Stimulated activated CD4-positive, alpha-beta T cell treated with anti-CD3 and anti-CD28 coated beads, Interleukin-4, amount 100 ng/mL, for 4 hours (primary cell): ENCODE measurements at regions not wholly inside any gene's neighbourhood (a gene's known extent, or its start where the extent isn't known, plus 50 kb on each side); places are given as distances from the start of the nearest gene placed in this dataset.
"Not testable (repeated sequence)": the region's sequence is repeated elsewhere in the genome, so short reads cannot be mapped to it uniquely, and the experiment has no call there.

ENCODE experiments used
- DNase-seq, 2 experiments: peaks; one replicate each; pipeline ENCODE4 v3.0.0-alpha.2; 2020

DNA sequence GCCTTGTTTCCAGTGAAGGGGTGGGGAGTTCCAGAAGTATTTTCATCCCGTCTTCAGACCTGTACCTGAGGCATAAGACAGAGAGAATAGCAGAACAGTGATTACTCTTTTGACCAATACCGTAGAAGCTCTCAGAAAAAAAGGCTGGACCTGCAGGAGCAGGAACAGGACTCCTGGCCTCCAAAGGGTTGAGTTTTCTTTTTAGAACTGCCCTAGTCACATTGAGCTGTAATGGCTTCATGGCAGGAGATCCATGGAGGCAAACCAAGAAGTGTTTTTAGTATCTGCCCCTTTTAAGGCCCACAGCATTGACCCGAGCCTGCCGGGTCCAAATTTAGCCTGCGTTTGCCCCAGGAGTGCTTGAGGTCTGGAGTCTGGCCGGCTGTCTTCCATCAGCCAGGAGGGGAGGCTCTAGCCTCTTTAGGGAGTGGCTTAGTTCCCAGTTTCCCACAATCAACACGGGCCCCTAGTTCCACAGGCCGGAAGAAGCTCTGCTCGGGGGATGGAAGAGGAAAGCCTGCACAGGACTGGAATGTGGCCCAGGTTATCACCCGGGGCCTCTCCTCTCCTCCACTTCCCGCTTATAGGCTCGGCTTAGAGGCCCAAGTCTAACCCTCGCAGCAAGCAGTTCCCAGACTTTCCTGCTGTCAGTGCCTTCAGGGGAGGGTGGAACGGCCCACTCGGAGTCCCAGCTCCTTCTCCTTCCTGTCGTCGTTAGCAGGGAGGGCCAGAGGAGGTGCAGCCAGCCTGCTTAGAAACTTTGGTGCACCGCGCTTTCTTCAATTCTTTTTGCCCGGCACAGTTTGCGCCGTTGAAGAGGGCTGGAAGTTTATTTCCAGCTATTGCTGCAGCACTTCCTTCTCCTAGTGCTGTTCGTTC is 80.7 kb downstream of the C9orf152 start:
- DNase-seq, result no peak

DNA sequence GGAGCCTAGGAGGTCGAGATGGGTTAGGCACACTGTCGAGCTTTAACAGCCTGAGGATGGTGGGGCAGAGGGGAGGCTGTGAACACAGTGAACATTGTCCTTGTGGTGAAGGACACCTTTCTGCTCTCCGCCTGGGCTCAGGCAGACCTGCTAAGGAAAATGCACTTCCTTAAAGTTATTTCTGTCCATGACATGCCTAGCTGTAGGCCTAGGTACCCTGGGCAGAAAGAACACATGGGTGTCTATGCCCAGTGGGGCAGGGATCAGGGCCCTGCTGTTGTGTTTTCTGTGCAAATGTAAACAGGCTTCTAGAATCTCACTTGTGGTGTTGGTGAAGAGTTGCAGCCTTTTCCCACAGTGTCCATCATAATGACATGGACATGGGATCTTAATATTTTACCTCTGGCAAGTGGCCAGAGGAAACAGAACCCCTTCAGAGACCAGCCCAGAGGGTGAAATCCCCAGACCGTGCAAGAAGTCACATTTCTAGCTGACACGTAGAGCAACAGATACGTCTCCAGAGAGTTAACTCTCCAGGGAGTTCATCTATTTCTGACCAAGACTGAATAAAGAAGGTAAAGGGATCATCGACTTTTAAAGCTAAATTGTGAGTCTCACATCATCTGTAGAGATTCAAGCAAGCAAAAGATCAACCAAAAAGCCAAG is 79.2 kb downstream of the C9orf152 start:
- DNase-seq, result no peak

DNA sequence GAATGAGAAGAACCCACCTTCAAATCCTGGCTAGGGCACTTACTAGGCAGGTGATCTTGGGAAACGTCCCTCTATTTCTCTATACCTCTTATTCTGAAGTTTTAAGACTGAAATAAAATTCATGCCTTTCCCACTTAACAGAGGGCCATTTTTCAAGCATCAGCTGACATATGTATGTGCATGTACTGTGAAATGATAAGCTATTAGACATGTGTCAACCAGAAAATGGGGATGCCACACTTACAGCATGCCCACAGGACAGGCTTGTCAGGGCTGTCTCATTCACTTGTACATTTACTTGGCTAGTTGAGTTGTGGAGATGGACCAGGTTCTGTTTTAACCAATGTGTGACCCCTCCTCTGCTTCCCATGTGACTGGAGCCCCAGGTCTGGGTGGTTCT is 78.5 kb downstream of the C9orf152 start:
- no peak for DNase-seq

GRCh38 chr9:110130211-110130610 is 77.7 kb downstream of the C9orf152 start:
- no peak for DNase-seq

DNA sequence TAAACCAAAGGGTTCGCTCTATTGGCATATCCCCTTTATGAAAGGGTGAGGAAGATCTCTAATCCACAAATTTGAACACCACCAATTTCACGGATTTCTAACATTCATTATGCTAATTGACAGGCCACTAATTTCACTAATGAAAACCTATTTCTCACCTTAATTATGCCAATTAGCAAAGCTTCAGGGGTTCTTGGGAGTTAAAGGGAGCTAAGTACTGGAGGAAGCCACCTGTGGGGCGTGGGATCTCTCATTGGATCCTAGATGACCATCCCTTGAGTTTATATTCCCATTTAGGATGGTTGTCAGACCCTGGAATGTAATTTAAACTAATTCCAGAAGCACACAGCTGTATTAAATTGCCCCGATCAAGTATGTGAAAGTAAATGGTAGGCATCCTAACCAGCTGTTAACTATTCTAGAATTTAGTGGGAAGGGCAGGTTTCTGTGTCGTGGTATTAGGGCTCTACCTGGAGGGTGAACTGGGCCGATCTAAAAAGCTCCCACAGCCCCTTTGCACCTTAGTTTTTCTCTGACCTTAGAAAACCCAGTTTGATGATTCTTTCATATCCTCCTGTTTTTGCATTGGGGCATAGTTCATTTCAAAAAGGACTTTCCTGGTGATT is 77.1 kb downstream of the C9orf152 start:
- DNase-seq, result no peak

- DNase-seq, result no peak
These were observed 76.5 kb downstream of the C9orf152 start for GRCh38 chr9:110131499-110131898.

- DNase-seq, result not testable (repeated sequence)
These were observed 75.4 kb downstream of the C9orf152 start for GRCh38 chr9:110132531-110132930.

GRCh38 chr9:110133059-110133458 is 74.9 kb downstream of the C9orf152 start:
- DNase-seq, result no peak

DNA sequence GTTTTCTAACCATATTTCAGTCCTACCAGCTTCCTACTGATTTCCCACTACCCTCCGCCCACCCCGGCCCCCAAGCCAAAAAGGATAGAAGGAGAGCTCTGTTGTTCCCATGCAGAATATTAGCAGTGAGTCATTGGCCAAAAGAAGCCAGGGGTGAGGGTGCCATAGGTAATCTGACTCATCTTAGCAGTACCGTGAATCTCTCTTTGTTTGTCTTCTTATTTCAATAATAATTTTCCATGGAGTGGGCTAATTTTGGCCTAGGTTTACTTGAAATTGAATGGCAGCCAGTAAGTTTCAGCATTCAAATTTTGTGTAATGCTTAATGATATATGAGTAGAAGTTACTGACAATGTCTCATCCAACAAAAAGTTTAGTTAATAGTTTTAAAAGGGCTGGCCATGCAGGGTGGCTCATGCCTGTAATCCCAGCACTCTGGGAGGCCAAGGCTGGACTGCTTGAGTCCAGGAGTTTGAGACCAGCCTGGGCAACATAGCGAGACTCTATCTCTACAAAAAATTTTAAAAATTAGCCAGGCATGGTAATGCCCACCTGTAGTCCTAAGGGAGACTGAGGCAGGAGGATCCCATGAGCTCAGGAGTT is 74.2 kb downstream of the C9orf152 start:
- no peak for DNase-seq

GRCh38 chr9:110135846-110136245 is 72.1 kb downstream of the C9orf152 start:
- DNase-seq, result no peak

DNA sequence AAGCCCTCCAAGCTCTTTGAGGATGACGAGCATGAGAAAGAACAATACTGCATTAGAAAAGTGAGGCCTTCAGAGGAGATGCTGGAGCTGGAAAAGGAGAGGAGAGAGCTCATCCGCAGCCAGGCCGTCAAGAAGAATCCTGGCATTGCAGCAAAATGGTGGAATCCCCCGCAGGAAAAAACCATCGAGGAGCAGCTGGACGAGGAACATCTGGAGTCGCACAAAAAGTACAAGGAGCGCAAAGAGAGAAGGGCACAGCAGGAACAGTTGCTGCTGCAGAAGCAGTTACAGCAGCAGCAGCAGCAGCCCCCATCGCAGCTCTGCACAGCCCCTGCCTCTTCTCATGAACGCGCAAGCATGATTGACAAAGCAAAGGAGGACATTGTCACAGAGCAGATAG is 71.2 kb downstream of the C9orf152 start:
- DNase-seq, result no peak

DNA sequence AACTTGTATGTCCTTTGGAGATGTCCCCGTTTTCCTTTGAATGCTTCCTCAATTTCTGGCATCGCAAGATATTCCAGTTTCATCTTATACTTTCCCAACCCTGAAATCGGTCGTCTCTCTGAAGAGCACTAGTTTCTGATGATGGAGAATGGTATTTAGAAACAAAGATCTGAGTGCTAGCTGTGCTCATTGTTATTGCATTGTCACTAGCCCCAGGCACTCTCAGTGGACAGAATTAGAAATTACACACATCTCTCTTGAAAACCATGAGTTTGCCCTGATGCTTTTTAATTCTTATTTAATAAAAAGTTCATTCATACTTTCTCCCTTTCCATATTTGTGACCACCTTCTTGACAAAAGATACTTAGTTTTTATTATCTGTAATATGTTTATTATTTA is 67.7 kb downstream of the C9orf152 start:
- DNase-seq, result no peak

GRCh38 chr9:110141227-110141793 is 66.6 kb downstream of the C9orf152 start:
- DNase-seq, result no peak

- DNase-seq, result no peak
These were observed 65.7 kb downstream of the C9orf152 start for GRCh38 chr9:110142253-110142652.

GRCh38 chr9:110142868-110143481 is 65.0 kb downstream of the C9orf152 start:
- no peak for DNase-seq

DNA sequence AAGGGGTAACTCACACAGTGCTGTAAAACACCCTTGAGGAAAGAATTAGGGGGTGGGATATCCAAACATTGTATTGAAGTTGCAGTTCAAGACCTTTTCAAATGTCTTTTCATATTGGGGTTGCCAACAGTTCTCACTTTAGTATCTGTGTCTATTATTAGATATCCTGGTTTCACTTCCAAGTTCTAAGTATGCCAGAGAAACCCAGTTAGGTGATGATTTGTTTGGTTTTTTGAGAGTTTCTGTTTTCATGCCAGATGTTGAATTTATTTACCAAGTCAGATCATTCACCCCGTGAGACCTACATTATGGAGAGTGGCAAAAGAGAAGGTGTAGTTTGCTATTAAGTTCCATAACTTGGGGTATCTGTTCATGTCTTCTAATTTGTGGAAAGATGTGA is 64.5 kb downstream of the C9orf152 start:
- DNase-seq, result no peak

GRCh38 chr9:110143950-110144545 is 63.9 kb downstream of the C9orf152 start:
- peak in 1 of 2 experiments; percentile 27 for DNase-seq

DNA sequence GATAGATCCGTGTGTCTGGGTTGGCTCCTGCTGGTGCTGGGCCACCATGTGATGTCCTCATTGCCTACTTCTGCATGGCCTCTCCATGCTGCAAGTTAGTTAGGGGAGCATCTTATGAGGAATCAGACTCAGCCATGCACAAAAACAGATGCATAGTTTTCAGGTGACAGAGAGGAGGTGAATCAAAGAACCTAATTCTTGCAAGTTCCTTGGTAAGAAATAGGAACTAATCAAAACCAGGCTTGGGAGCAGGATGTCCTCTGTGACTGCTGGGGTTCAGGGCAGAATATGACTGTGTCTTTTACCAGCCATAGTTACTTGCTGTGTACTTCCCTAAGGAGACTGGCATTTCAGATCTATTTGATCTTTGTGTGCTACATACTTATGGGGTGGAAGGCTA is 61.6 kb downstream of the C9orf152 start:
- DNase-seq, result no peak

GRCh38 chr9:110148384-110148783 is 59.6 kb downstream of the C9orf152 start:
- DNase-seq, result peak; percentile 23 to 35

- no peak for DNase-seq
These were observed 59.1 kb downstream of the C9orf152 start for GRCh38 chr9:110148891-110149290.
